Panc1 (cell line): ENCODE measurements at regions not wholly inside any gene's neighbourhood (a gene's known extent, or its start where the extent isn't known, plus 50 kb on each side); places are given as distances from the start of the nearest gene placed in this dataset.

Experiments
- ATAC-seq: fragments of 200-7000 bp; cut with Tn5 transposase; 2 replicates; pipeline ENCODE4 v1.9.1; 2020; ENCODE audit warnings: mild to moderate bottlenecking, moderate library complexity
- BruUV-seq: library from RNA; stranded (reverse); fragments of 400-500 nt; replicated peaks from 2 replicates; lab custom pipeline; 2021; lab: Mats Ljungman, UMichigan
- CTCF ChIA-PET: fragments of 300-600 bp; sonication (Branson Sonifier 250); formaldehyde crosslinking; loops from one replicate; lab custom pipeline; 2022; ENCODE audit warnings: antibody characterized with exemption; lab: Charles Lee
- POLR2A ChIA-PET: fragments of 300-600 bp; sonication (Branson Sonifier 250); formaldehyde crosslinking; loops from one replicate; lab custom pipeline; 2022; ENCODE audit warnings: antibody characterized with exemption; lab: Charles Lee
- DNase-seq: peaks from one replicate; pipeline ENCODE4 v3.0.0-alpha.2; 2010; ENCODE audit warnings: low read depth, low spot score
- H3K27ac ChIP-seq: 2 replicates; pipeline ENCODE4 v1.5.1; 2011; ENCODE audit warnings: mild to moderate bottlenecking, low read length, inconsistent platforms
- H3K27me3 ChIP-seq: fragments of 200-500 bp; sonication (Bioruptor generic); 2 replicates; pipeline ENCODE4 v1.6.0; 2014; ENCODE audit warnings: low read length, inconsistent platforms; ENCODE audit not compliant: control insufficient read depth, insufficient read depth
- H3K36me3 ChIP-seq: fragments of 200-500 bp; sonication (Bioruptor generic); 2 replicates; pipeline ENCODE4 v1.5.1; 2014; ENCODE audit warnings: inconsistent platforms, mild to moderate bottlenecking, low read length, moderate library complexity; ENCODE audit not compliant: control insufficient read depth, insufficient read depth
- H3K4me1 ChIP-seq: 2 replicates; pipeline ENCODE4 v1.5.1; 2011; ENCODE audit warnings: inconsistent platforms, mild to moderate bottlenecking, low read length, moderate library complexity; ENCODE audit not compliant: control insufficient read depth, insufficient read depth
- H3K4me3 ChIP-seq, 2 experiments: 2 replicates each; pipeline ENCODE4 v1.5.1; 2011 to 2012; ENCODE audit warnings: low read depth in 2 of 2, low read length in 2 of 2, mild to moderate bottlenecking in 2 of 2, inconsistent platforms in 1 of 2, moderate library complexity in 1 of 2
- H3K9me3 ChIP-seq: fragments of 200-500 bp; sonication (Bioruptor generic); 2 replicates; pipeline ENCODE4 v1.5.1; 2014; ENCODE audit warnings: low read depth, mild to moderate bottlenecking, inconsistent platforms, low read length, moderate library complexity; ENCODE audit not compliant: control insufficient read depth, insufficient read depth
- CTCF ChIP-seq: fragments of 450-650 bp; IDR thresholded peaks from 2 replicates; pipeline ENCODE4 v1.5.1; 2017; ENCODE audit warnings: mild to moderate bottlenecking
- POLR2AphosphoS5 ChIP-seq: IDR thresholded peaks from 2 replicates; pipeline ENCODE4 v1.6.1; 2012; ENCODE audit warnings: mild to moderate bottlenecking, low read depth, low read length, moderate library complexity
- REST ChIP-seq, 2 experiments: IDR thresholded peaks; 2 replicates each; pipeline ENCODE4 v1.6.1; 2011 to 2012; ENCODE audit warnings: low read depth in 2 of 2, control low read depth in 1 of 2, low read length in 1 of 2, mild to moderate bottlenecking in 1 of 2, moderate library complexity in 1 of 2; ENCODE audit not compliant: insufficient read depth in 1 of 2
- SIN3A ChIP-seq: IDR thresholded peaks from 2 replicates; pipeline ENCODE4 v1.6.1; 2012; ENCODE audit warnings: low read depth, mild to moderate bottlenecking, low read length, moderate library complexity, borderline replicate concordance; ENCODE audit not compliant: insufficient read depth
- TCF7L2 ChIP-seq: IDR thresholded peaks from 2 replicates; pipeline ENCODE4 v1.6.1; 2011; ENCODE audit warnings: mild to moderate bottlenecking, low read depth, low read length, inconsistent platforms
- in situ Hi-C: cut with HindIII; loops from 2 replicates; pipeline ENCODE4 v1.10.0; 2016; ENCODE audit warnings: low sequenced_read_pairs, low pct_unique_long_range_greater_than_20kb
- intact Hi-C: fragments of 100-400 bp; cut with micrococcal nuclease; formaldehyde crosslinking; loops from one replicate; pipeline ENCODE4 v1.10.0; 2022; ENCODE audit not compliant: unreplicated experiment

- Histone ChIP-seq H3K27ac (no peak overlapping the region), H3K4me1 (no peaks in the 10 kb centered on the region), H3K36me3 (no peaks in the 10 kb centered on the region), H3K9me3 (no peaks in the 10 kb centered on the region), H3K27me3 (no peaks in the 10 kb centered on the region), H3K4me3 (no peak overlapping the region)
- intact Hi-C loops (no loop called here), in situ Hi-C loops (no loop called here)
- no peak for DNase-seq
- no TSS peak for BruUV-seq
- TF ChIP-seq REST (IDR thresholded peaks at IDR 0.05; ENCODE audit: insufficient read depth in 1 of 2, low read depth in 2 of 2, low read length in 1 of 2): no peak
- TF ChIP-seq POLR2AphosphoS5: no peak
- no peak for TF ChIP-seq TCF7L2
- no peak for TF ChIP-seq CTCF
- TF ChIP-seq SIN3A: no peak
- ChIA-PET POLR2A (no interaction called here), CTCF (no interaction called here)
- ATAC-seq: no peak
Measured at GRCh38 chr9:79111653-79112052, 460.1 kb upstream of the TLE4 start.

GRCh38 chr9:79115176-79115575 lies 456.6 kb upstream of the TLE4 start:
- BruUV-seq: no TSS peak
- CTCF ChIA-PET: no interaction called here
- intact Hi-C loops: no loop called here

More at GRCh38 chr9:79115176-79115575, 456.6 kb upstream of the TLE4 start:
- no peaks in the 10 kb centered on the region for H3K36me3 ChIP-seq
- H3K4me1 ChIP-seq: no peaks in the 10 kb centered on the region
- DNase-seq: no peak
- ATAC-seq: no peak
- TF ChIP-seq POLR2AphosphoS5 (no peak), SIN3A (no peak), TCF7L2 (no peak), REST (IDR thresholded peaks at IDR 0.05; ENCODE audit: insufficient read depth in 1 of 2, low read depth in 2 of 2, low read length in 1 of 2) (no peak), CTCF (no peak)
- H3K27ac ChIP-seq: no peak overlapping the region
- no peak overlapping the region for H3K4me3 ChIP-seq
- H3K27me3 ChIP-seq: no peaks in the 10 kb centered on the region
- no peaks in the 10 kb centered on the region for H3K9me3 ChIP-seq
- in situ Hi-C loops: no loop called here
- POLR2A ChIA-PET: no interaction called here
